SK-N-MC (cell line): ENCODE measurements at regions not wholly inside any gene's neighbourhood (a gene's known extent, or its start where the extent isn't known, plus 50 kb on each side); places are given as distances from the start of the nearest gene placed in this dataset.

Experiments
- EZH2 ChIP-seq: fragments of 200-600 bp; sonication (generic); IDR thresholded peaks from one replicate; pipeline ENCODE4 v1.6.1; 2017; ENCODE audit warnings: antibody characterized with exemption
- FOXP2 ChIP-seq: optimal IDR thresholded peaks from 2 replicates; pipeline ENCODE3; 2011; ENCODE audit warnings: mild to moderate bottlenecking, moderate library complexity; ENCODE audit not compliant: insufficient read depth; ENCODE audit errors: extremely low read length, control extremely low read depth
- POLR2AphosphoS5 ChIP-seq: IDR thresholded peaks from 2 replicates; pipeline ENCODE4 v1.6.1; 2012; ENCODE audit warnings: mild to moderate bottlenecking, low read depth, low read length, borderline replicate concordance

GRCh38 chr1:221246628-221247415 is 367.6 kb downstream of the HLX start:
- no peak for TF ChIP-seq EZH2
- TF ChIP-seq POLR2AphosphoS5: no peak
- no peak for TF ChIP-seq FOXP2
